Caco-2 (cell line): ENCODE measurements at regions not wholly inside any gene's neighbourhood (a gene's known extent, or its start where the extent isn't known, plus 50 kb on each side); places are given as distances from the start of the nearest gene placed in this dataset.

ENCODE experiments used
- BruUV-seq: library from RNA; stranded (reverse); fragments of 400-500 nt; replicated peaks from 2 replicates; lab custom pipeline; 2021; lab: Mats Ljungman, UMichigan
- CTCF ChIA-PET: fragments of 300-600 bp; sonication (Branson Sonifier 250); formaldehyde crosslinking; loops from one replicate; lab custom pipeline; 2022; ENCODE audit warnings: antibody characterized with exemption; lab: Charles Lee
- POLR2A ChIA-PET: fragments of 300-600 bp; sonication (Branson Sonifier 250); formaldehyde crosslinking; loops from one replicate; lab custom pipeline; 2022; ENCODE audit warnings: antibody characterized with exemption; lab: Charles Lee
- DNase-seq, 2 experiments: peaks; one replicate each; pipeline versions ENCODE4 v3.0.0 to v3.0.0-alpha.2; 2020 to 2022
- H3K27me3 ChIP-seq: replicated peaks from 2 replicates; pipeline ENCODE4 v1.6.0; 2011; ENCODE audit warnings: low read length; ENCODE audit not compliant: control insufficient read depth, insufficient read depth
- H3K36me3 ChIP-seq: 2 replicates; pipeline ENCODE4 v1.5.1; 2011; ENCODE audit warnings: low read length; ENCODE audit not compliant: control insufficient read depth, insufficient read depth
- H3K4me1 ChIP-seq: fragments of 250-450 bp; sonication (Bioruptor Pico); 2 replicates; pipeline ENCODE4 v1.5.1; 2020; ENCODE audit warnings: mild to moderate bottlenecking
- H3K4me3 ChIP-seq: 2 replicates; pipeline ENCODE4 v1.5.1; 2011; ENCODE audit warnings: low read depth, mild to moderate bottlenecking, control low read depth, low read length
- H3K9me3 ChIP-seq: fragments of 250-450 bp; sonication (Bioruptor Pico); 2 replicates; pipeline ENCODE4 v1.5.1; 2020; ENCODE audit warnings: mild to moderate bottlenecking, moderate library complexity
- H3K27ac Mint-ChIP-seq: one replicate; pipeline ENCODE4 v1.8.0; 2022; ENCODE audit warnings: mixed read lengths; ENCODE audit not compliant: unreplicated experiment
- H3K27me3 Mint-ChIP-seq: one replicate; pipeline ENCODE4 v1.8.0; 2022; ENCODE audit warnings: mixed read lengths; ENCODE audit not compliant: insufficient read depth, unreplicated experiment
- H3K36me3 Mint-ChIP-seq: one replicate; pipeline ENCODE4 v1.8.0; 2022; ENCODE audit warnings: mild to moderate bottlenecking, mixed read lengths; ENCODE audit not compliant: insufficient read depth, unreplicated experiment
- H3K4me1 Mint-ChIP-seq: one replicate; pipeline ENCODE4 v1.8.0; 2022; ENCODE audit warnings: low read depth, mixed read lengths; ENCODE audit not compliant: unreplicated experiment
- H3K4me3 Mint-ChIP-seq: one replicate; pipeline ENCODE4 v1.8.0; 2022; ENCODE audit warnings: mild to moderate bottlenecking, moderate library complexity, mixed read lengths; ENCODE audit not compliant: unreplicated experiment
- H3K9me3 Mint-ChIP-seq: one replicate; pipeline ENCODE4 v1.8.0; 2022; ENCODE audit warnings: mixed read lengths; ENCODE audit not compliant: unreplicated experiment
- CTCF ChIP-seq, 2 experiments: fragments of 200-600 bp in 1 of 2; IDR thresholded peaks; 1 replicate in 1 of 2; 2 replicates in 1 of 2; pipeline versions ENCODE4 v1.5.1 to v1.8.0; 2011 to 2022; ENCODE audit warnings: antibody characterized with exemption in 1 of 2, control low read depth in 1 of 2, inconsistent platforms in 1 of 2, low read depth in 1 of 2, low read length in 1 of 2, mild to moderate bottlenecking in 1 of 2, moderate library complexity in 1 of 2; ENCODE audit not compliant: insufficient read depth in 1 of 2, severe bottlenecking in 1 of 2, unreplicated experiment in 1 of 2
- intact Hi-C: fragments of 100-400 bp; cut with micrococcal nuclease; formaldehyde crosslinking; loops from one replicate; pipeline ENCODE4 v1.10.0; 2022; ENCODE audit not compliant: unreplicated experiment

GRCh38 chr16:85225721-85226120 lies 113.4 kb upstream of the CIBAR2 start:
- CTCF ChIA-PET: no interaction called here
- no peak for DNase-seq
- H3K9me3 Mint-ChIP-seq: peaks cover 6% of the 10 kb centered on the region
- POLR2A ChIA-PET: no interaction called here
- Histone ChIP-seq H3K36me3 (no peaks in the 10 kb centered on the region), H3K4me1 (no peaks in the 10 kb centered on the region), H3K27me3 (no peaks in the 10 kb centered on the region), H3K4me3 (no peak overlapping the region), H3K9me3 (no peaks in the 10 kb centered on the region)
- BruUV-seq: no TSS peak
- no peaks in the 10 kb centered on the region for H3K27me3 Mint-ChIP-seq
- intact Hi-C loops: no loop called here
- H3K4me3 Mint-ChIP-seq: no peak overlapping the region
- H3K27ac Mint-ChIP-seq: no peak overlapping the region
- peaks cover 1% of the 10 kb centered on the region for H3K4me1 Mint-ChIP-seq
- TF ChIP-seq CTCF (IDR thresholded peaks at IDR 0.05; ENCODE audit: insufficient read depth in 1 of 2, low read depth in 1 of 2, low read length in 1 of 2, severe bottlenecking in 1 of 2, unreplicated experiment in 1 of 2): no peak
- H3K36me3 Mint-ChIP-seq: no peaks in the 10 kb centered on the region

DNA sequence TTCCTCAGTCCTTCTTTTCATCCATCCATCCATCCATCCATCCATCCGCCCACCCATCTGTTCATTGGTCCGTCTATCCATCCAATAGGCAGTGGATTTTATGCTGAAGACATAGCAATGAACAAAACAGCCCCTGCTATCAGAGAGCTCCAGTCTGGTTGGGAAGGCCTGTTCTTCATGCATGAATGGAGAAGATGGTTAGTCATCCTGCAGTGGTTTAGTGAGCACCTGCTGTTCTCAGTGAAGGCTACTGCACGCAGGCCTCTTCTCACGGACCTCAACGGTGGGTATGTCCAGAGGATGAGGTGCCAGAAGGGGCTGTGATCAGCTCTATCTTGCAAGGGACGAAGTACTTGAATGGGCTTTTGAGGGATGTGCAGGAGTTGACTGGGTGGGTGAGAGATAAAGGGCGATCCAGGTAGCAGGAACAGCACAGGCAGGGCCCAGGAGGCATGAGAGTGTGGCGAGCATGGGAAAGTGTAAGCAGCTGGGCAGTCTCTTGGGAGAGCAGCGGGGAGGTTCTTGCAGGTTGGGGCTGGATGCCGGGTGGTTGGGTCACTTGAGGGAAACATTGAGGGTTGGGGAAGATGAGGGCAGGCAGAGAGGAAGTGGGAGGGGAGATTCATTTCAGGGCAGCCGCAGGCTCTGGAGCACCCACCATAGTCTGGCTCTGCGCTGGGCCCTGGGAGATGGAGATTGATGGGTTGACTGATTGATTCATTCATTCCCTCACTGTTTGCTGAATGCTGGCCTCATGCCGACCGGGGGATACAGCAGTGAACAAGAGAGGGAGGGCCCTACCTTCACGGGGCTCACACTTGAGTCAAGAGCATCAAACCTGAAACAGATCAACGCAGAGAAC lies 115.0 kb upstream of the CIBAR2 start:
- Histone ChIP-seq H3K9me3 (no peaks in the 10 kb centered on the region), H3K4me1 (no peaks in the 10 kb centered on the region), H3K27me3 (no peaks in the 10 kb centered on the region), H3K36me3 (no peaks in the 10 kb centered on the region), H3K4me3 (no peak overlapping the region)
- Mint-ChIP-seq H3K36me3 (no peaks in the 10 kb centered on the region), H3K4me3 (no peak overlapping the region), H3K4me1 (no peaks in the 10 kb centered on the region), H3K27ac (no peak overlapping the region), H3K9me3 (peaks cover 11% of the 10 kb centered on the region), H3K27me3 (no peaks in the 10 kb centered on the region)
- intact Hi-C loops: no loop called here
- ChIA-PET POLR2A (no interaction called here), CTCF (no interaction called here)
- no TSS peak for BruUV-seq
- DNase-seq: no peak
- no peak for TF ChIP-seq CTCF (IDR thresholded peaks at IDR 0.05; ENCODE audit: insufficient read depth in 1 of 2, low read depth in 1 of 2, low read length in 1 of 2, severe bottlenecking in 1 of 2, unreplicated experiment in 1 of 2)

DNA sequence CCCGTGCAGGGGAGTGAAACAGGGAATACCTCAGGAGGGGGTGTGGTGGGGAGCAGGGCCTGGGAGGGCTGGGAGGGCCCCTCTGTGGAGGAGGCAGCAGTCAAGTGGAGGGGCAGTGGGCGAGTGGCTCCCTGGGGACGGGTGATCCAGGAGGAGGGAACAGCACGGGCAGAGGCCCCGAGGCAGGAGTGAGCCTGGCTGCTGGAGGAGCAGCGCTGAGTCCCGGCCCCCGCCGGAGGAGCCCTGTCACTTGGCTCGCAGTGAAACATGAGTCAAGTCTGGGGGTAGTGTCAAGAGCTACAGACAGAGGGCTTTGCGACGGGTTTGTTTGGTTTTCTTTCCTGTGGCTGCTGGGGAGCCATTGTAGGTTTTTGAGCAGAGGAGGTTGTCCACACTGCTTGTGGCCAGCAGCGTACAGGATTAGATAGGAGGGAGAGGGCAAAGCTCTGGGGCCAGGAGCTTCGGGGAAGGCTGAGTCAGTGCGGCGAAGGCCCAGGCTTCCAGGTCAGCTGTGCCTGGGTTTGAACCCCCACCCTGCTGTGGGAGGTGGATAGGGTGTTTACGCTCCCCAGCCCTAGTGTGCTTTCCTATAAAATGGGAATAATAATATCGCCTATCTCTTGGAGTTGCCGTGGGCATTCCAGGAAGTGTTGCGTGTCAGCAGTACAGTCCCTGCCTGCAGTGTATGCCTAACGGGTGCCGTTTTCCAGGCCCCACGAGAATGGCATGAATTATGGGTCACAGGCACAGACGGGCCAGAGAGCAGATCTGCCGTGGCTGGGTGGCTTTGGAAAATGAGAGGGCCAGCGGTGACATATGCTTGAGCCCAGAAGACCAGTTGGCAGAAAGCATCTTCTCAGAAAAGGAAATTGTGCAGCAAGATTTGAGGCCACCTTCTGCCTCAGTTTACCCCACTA lies 115.9 kb upstream of the CIBAR2 start:
- H3K27me3 Mint-ChIP-seq: no peaks in the 10 kb centered on the region
- H3K9me3 Mint-ChIP-seq: peaks cover 11% of the 10 kb centered on the region
- H3K4me1 Mint-ChIP-seq: no peaks in the 10 kb centered on the region

More for the DNA sequence above, 115.9 kb upstream of the CIBAR2 start:
- ChIA-PET POLR2A (no interaction called here), CTCF (no interaction called here)
- H3K36me3 ChIP-seq: no peaks in the 10 kb centered on the region
- H3K9me3 ChIP-seq: no peaks in the 10 kb centered on the region
- H3K4me3 ChIP-seq: no peak overlapping the region
- Mint-ChIP-seq H3K36me3 (no peaks in the 10 kb centered on the region), H3K27ac (no peak overlapping the region), H3K4me3 (no peak overlapping the region)
- no TSS peak for BruUV-seq
- H3K4me1 ChIP-seq: no peaks in the 10 kb centered on the region
- intact Hi-C loops: no loop called here
- no peak for DNase-seq
- H3K27me3 ChIP-seq: no peaks in the 10 kb centered on the region
- no peak for TF ChIP-seq CTCF (IDR thresholded peaks at IDR 0.05; ENCODE audit: insufficient read depth in 1 of 2, low read depth in 1 of 2, low read length in 1 of 2, severe bottlenecking in 1 of 2, unreplicated experiment in 1 of 2)
